T-cell (primary cell): ENCODE measurements at regions not wholly inside any gene's neighbourhood (a gene's known extent, or its start where the extent isn't known, plus 50 kb on each side); places are given as distances from the start of the nearest gene placed in this dataset.

Experiments
- ATAC-seq, 4 experiments: fragments of 200-7000 bp in 3 of 4; fragments of 150-1000 bp in 1 of 4; cut with Tn5 transposase; replicated peaks in 1 of 4; 1 replicate in 3 of 4; 2 replicates in 1 of 4; pipeline ENCODE4 v1.10.0; 2021; ENCODE audit warnings: moderate library complexity in 3 of 4, mild to moderate bottlenecking in 2 of 4, moderate number of reproducible peaks in 1 of 4
- CTCF ChIA-PET, 2 donors: fragments of 300-600 bp; sonication (Branson Sonifier 250); formaldehyde crosslinking; loops; one replicate each; lab custom pipeline; 2022; ENCODE audit warnings: antibody characterized with exemption in 2 of 2; lab: Charles Lee
- POLR2A ChIA-PET, 2 donors: fragments of 300-600 bp; sonication (Branson Sonifier 250); formaldehyde crosslinking; loops; one replicate each; lab custom pipeline; 2022; ENCODE audit warnings: antibody characterized with exemption in 2 of 2; lab: Charles Lee
- DNase-seq, 35 experiments: peaks; one replicate each; pipeline versions ENCODE4 v3.0.0 to v3.0.0-alpha.2; 2013 to 2023
- H3K27ac ChIP-seq: one replicate; pipeline ENCODE4 v1.5.1; 2013; ENCODE audit warnings: low read length
- H3K27me3 ChIP-seq, 2 experiments: replicated peaks in 1 of 2; 1 replicate in 1 of 2; 2 replicates in 1 of 2; pipeline versions ENCODE4 v1.6.1 to v1.7.0; 2013; ENCODE audit warnings: low read length in 1 of 2, mixed read lengths in 1 of 2; ENCODE audit not compliant: control insufficient read depth in 2 of 2, insufficient read depth in 2 of 2; ENCODE audit errors: extremely low read depth in 1 of 2
- H3K36me3 ChIP-seq, 2 donors: 1 replicate in 1 of 2; 2 replicates in 1 of 2; pipeline versions ENCODE4 v1.6.1 to v1.7.0; 2013; ENCODE audit warnings: low read length in 1 of 2; ENCODE audit not compliant: control insufficient read depth in 2 of 2, insufficient read depth in 1 of 2; ENCODE audit errors: extremely low read depth in 1 of 2
- H3K4me1 ChIP-seq, 2 experiments: 1 replicate in 1 of 2; 2 replicates in 1 of 2; pipeline versions ENCODE4 v1.6.1 to v1.7.0; 2013; ENCODE audit warnings: low read length in 2 of 2, mixed read lengths in 1 of 2; ENCODE audit not compliant: insufficient read depth in 2 of 2, control insufficient read depth in 1 of 2; ENCODE audit errors: extremely low read depth in 1 of 2
- H3K4me3 ChIP-seq, 2 donors: 1 replicate in 1 of 2; 2 replicates in 1 of 2; pipeline versions ENCODE4 v1.5.1 to v1.7.0; 2013; ENCODE audit warnings: mild to moderate bottlenecking in 2 of 2, low read length in 1 of 2, moderate library complexity in 1 of 2; ENCODE audit not compliant: control insufficient read depth in 1 of 2; ENCODE audit errors: extremely low read depth in 1 of 2
- H3K9me3 ChIP-seq: 2 replicates; pipeline ENCODE4 v1.7.0; 2013
- H3K27ac Mint-ChIP-seq, 2 donors: one replicate each; pipeline ENCODE4 v1.8.0; 2020 to 2021; ENCODE audit warnings: mild to moderate bottlenecking in 2 of 2, mixed read lengths in 2 of 2
- H3K27me3 Mint-ChIP-seq, 2 donors: one replicate each; pipeline ENCODE4 v1.8.0; 2021 to 2022; ENCODE audit warnings: mixed read lengths in 2 of 2
- H3K36me3 Mint-ChIP-seq: one replicate; pipeline ENCODE4 v1.8.0; 2021; ENCODE audit warnings: mixed read lengths
- H3K4me1 Mint-ChIP-seq, 3 donors: one replicate each; pipeline ENCODE4 v1.8.0; 2020 to 2022; ENCODE audit warnings: mixed read lengths in 3 of 3, mild to moderate bottlenecking in 1 of 3
- H3K4me3 Mint-ChIP-seq, 3 donors: one replicate each; pipeline ENCODE4 v1.8.0; 2020 to 2022; ENCODE audit warnings: mild to moderate bottlenecking in 3 of 3, mixed read lengths in 3 of 3, moderate library complexity in 3 of 3
- H3K9me3 Mint-ChIP-seq, 3 donors: one replicate each; pipeline ENCODE4 v1.8.0; 2020 to 2022; ENCODE audit warnings: mixed read lengths in 3 of 3
- WGBS: methylation state at CpG from one replicate; pipeline ENCODE4 v1.1.5; 2013; ENCODE audit warnings: missing lambda C conversion rate; ENCODE audit not compliant: insufficient coverage; 5-methylcytosine and 5-hydroxymethylcytosine counted together

GRCh38 chr2:62430146-62430545, 75.8 kb downstream of the TMEM17 start:
- POLR2A ChIA-PET, result no interaction called here
- H3K36me3 ChIP-seq, result no peaks in the 10 kb centered on the region
- Mint-ChIP-seq H3K36me3 (no peaks in the 10 kb centered on the region), H3K4me3 (no peak overlapping the region), H3K9me3 (peaks cover 0 to 3% (median 0%) of the 10 kb centered on the region in 3 donors), H3K27ac (no peak overlapping the region), H3K4me1 (no peaks in the 10 kb centered on the region), H3K27me3 (peaks cover 0 to 3% of the 10 kb centered on the region in 2 donors)
- ATAC-seq, result no peak
- H3K9me3 ChIP-seq, result no peaks in the 10 kb centered on the region
- no peaks in the 10 kb centered on the region for H3K4me1 ChIP-seq
- CTCF ChIA-PET, result interaction anchor here in 1 of 2 donors (0.8 to 0.9 kb wide), 2 partner anchors 26 to 413 kb away, joined by 3 to 4 read pairs; no protein-coding TSS in a partner anchor
- H3K27me3 ChIP-seq, result peaks cover 0 to 8% of the 10 kb centered on the region in 2 experiments
- no peak for DNase-seq
- no peak overlapping the region for H3K27ac ChIP-seq
- H3K4me3 ChIP-seq, result no peak overlapping the region

GRCh38 chr2:62427146-62427545, 78.8 kb downstream of the TMEM17 start:
- H3K4me1 ChIP-seq, result no peaks in the 10 kb centered on the region
- peaks cover 0 to 3% (median 0%) of the 10 kb centered on the region in 3 donors for H3K9me3 Mint-ChIP-seq
- H3K27ac Mint-ChIP-seq, result no peak overlapping the region
- peaks cover 0 to 4% of the 10 kb centered on the region in 2 experiments for H3K27me3 ChIP-seq
- peaks cover 0 to 3% of the 10 kb centered on the region in 2 donors for H3K27me3 Mint-ChIP-seq
- H3K4me3 ChIP-seq, result no peak overlapping the region
- no peaks in the 10 kb centered on the region for H3K36me3 Mint-ChIP-seq
- ChIA-PET CTCF (no interaction called here), POLR2A (no interaction called here)
- H3K36me3 ChIP-seq, result no peaks in the 10 kb centered on the region
- 93% methylated on average over 9 of the region's 9 CpGs for WGBS
- H3K4me1 Mint-ChIP-seq, result no peaks in the 10 kb centered on the region
- H3K27ac ChIP-seq, result no peak overlapping the region
- ATAC-seq (no peak), DNase-seq (no peak)
- H3K9me3 ChIP-seq, result no peaks in the 10 kb centered on the region
- no peak overlapping the region for H3K4me3 Mint-ChIP-seq

- ATAC-seq, result no peak
- no peak overlapping the region for H3K4me3 Mint-ChIP-seq
- 90% methylated on average over 15 of the region's 17 CpGs for WGBS
- Histone ChIP-seq H3K27me3 (peaks cover 0 to 4% of the 10 kb centered on the region in 2 experiments), H3K36me3 (no peaks in the 10 kb centered on the region), H3K27ac (no peak overlapping the region), H3K4me3 (no peak overlapping the region), H3K4me1 (no peaks in the 10 kb centered on the region), H3K9me3 (no peaks in the 10 kb centered on the region)
- CTCF ChIA-PET, result no interaction called here
- peaks cover 0 to 3% (median 0%) of the 10 kb centered on the region in 3 donors for H3K9me3 Mint-ChIP-seq
- DNase-seq, result no peak
- no peaks in the 10 kb centered on the region for H3K36me3 Mint-ChIP-seq
- H3K27me3 Mint-ChIP-seq, result peaks cover 0 to 3% of the 10 kb centered on the region in 2 donors
- no peaks in the 10 kb centered on the region for H3K4me1 Mint-ChIP-seq
- no peak overlapping the region for H3K27ac Mint-ChIP-seq
- POLR2A ChIA-PET, result no interaction called here
Measured at GRCh38 chr2:62426154-62426912, 79.7 kb downstream of the TMEM17 start.

- no peak for ATAC-seq
- ChIA-PET CTCF (no interaction called here), POLR2A (no interaction called here)
- no peak overlapping the region for H3K4me3 ChIP-seq
- no peaks in the 10 kb centered on the region for H3K27me3 Mint-ChIP-seq
- H3K9me3 ChIP-seq, result no peaks in the 10 kb centered on the region
- no peaks in the 10 kb centered on the region for H3K36me3 Mint-ChIP-seq
- H3K4me1 Mint-ChIP-seq, result no peaks in the 10 kb centered on the region
- DNase-seq, result no peak
- WGBS, result 75% methylated on average over 5 of the region's 5 CpGs
- H3K36me3 ChIP-seq, result no peaks in the 10 kb centered on the region
- H3K4me1 ChIP-seq, result no peaks in the 10 kb centered on the region
- peaks cover 0 to 3% (median 0%) of the 10 kb centered on the region in 3 donors for H3K9me3 Mint-ChIP-seq
- H3K4me3 Mint-ChIP-seq, result no peak overlapping the region
- H3K27ac Mint-ChIP-seq, result no peak overlapping the region
- peaks cover 0 to 4% of the 10 kb centered on the region in 2 experiments for H3K27me3 ChIP-seq
- no peak overlapping the region for H3K27ac ChIP-seq
Measured at GRCh38 chr2:62425684-62426083, 80.3 kb downstream of the TMEM17 start.

GRCh38 chr2:62424899-62425298, 81.1 kb downstream of the TMEM17 start:
- Histone ChIP-seq H3K36me3 (no peaks in the 10 kb centered on the region), H3K9me3 (no peaks in the 10 kb centered on the region), H3K27me3 (peaks cover 0 to 4% of the 10 kb centered on the region in 2 experiments), H3K27ac (no peak overlapping the region), H3K4me3 (no peak overlapping the region), H3K4me1 (no peaks in the 10 kb centered on the region)
- H3K9me3 Mint-ChIP-seq, result no peaks in the 10 kb centered on the region
- DNase-seq (no peak), ATAC-seq (no peak)
- no peaks in the 10 kb centered on the region for H3K36me3 Mint-ChIP-seq
- H3K4me1 Mint-ChIP-seq, result no peaks in the 10 kb centered on the region
- H3K4me3 Mint-ChIP-seq, result no peak overlapping the region
- no peak overlapping the region for H3K27ac Mint-ChIP-seq
- ChIA-PET CTCF (no interaction called here), POLR2A (no interaction called here)
- WGBS, result 75% methylated on average over 3 of the region's 6 CpGs
- H3K27me3 Mint-ChIP-seq, result peaks cover 0 to 1% of the 10 kb centered on the region in 2 donors

GRCh38 chr2:62423883-62424458, 82.0 kb downstream of the TMEM17 start:
- ATAC-seq, result no peak
- H3K36me3 ChIP-seq, result no peaks in the 10 kb centered on the region
- Mint-ChIP-seq H3K27ac (no peak overlapping the region), H3K9me3 (peaks cover 0 to 4% (median 2%) of the 10 kb centered on the region in 3 donors), H3K36me3 (no peaks in the 10 kb centered on the region), H3K27me3 (peaks cover 0 to 3% of the 10 kb centered on the region in 2 donors), H3K4me1 (no peaks in the 10 kb centered on the region), H3K4me3 (no peak overlapping the region)
- H3K9me3 ChIP-seq, result no peaks in the 10 kb centered on the region
- no peaks in the 10 kb centered on the region for H3K27me3 ChIP-seq
- no peaks in the 10 kb centered on the region for H3K4me1 ChIP-seq
- POLR2A ChIA-PET, result no interaction called here
- WGBS, result 91% methylated on average over 3 of the region's 3 CpGs
- H3K27ac ChIP-seq, result no peak overlapping the region
- CTCF ChIA-PET, result no interaction called here
- DNase-seq, result no peak
- H3K4me3 ChIP-seq, result no peak overlapping the region
